GM06990 (cell line): ENCODE measurements at regions not wholly inside any gene's neighbourhood (a gene's known extent, or its start where the extent isn't known, plus 50 kb on each side); places are given as distances from the start of the nearest gene placed in this dataset.

Experiments
- DNase-seq: peaks from one replicate; pipeline ENCODE4 v3.0.0-alpha.2; 2011; ENCODE audit not compliant: insufficient read length; ENCODE audit errors: extremely low read depth
- H3K27me3 ChIP-seq: replicated peaks from 2 replicates; pipeline ENCODE4 v1.6.0; 2011; ENCODE audit warnings: low read length; ENCODE audit not compliant: control insufficient read depth, insufficient read depth
- H3K36me3 ChIP-seq: 2 replicates; pipeline ENCODE4 v1.5.1; 2011; ENCODE audit warnings: low read length; ENCODE audit not compliant: control insufficient read depth, insufficient read depth
- H3K4me3 ChIP-seq: replicated peaks from 2 replicates; pipeline ENCODE4 v1.5.1; 2011; ENCODE audit warnings: low read depth, mild to moderate bottlenecking, control low read depth, low read length
- TF ChIP-seq, protein P1 (sequence below): IDR thresholded peaks from 2 replicates; pipeline ENCODE4 v1.5.1; 2011; ENCODE audit warnings: low read length, control low read depth, mild to moderate bottlenecking, inconsistent platforms; ENCODE audit not compliant: insufficient read depth, poor library complexity, severe bottlenecking

DNA sequence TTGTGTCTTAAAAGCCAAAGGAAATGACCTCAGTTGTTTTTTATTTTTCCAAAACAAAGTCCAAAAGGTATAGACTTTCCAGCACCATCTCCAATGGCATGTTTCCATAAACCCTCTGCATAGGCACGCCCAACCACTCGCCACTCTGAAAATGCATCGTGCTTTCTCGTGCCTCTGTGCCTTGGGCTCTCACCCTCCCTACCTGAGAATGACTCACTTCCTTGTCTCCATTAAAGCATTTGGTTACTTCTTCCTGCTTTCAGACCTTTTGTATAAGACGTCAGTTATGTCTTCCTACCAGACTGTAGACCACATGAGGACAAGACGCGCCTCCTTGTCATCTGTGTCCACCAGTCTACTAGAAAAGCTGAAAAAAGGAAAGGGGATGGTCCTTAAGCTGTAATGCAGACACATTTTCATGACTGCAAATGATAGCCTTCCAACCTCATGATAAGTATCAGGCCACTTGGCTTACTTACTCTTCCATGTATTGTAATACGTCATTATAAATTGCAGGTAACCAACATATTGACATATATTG is 61.2 kb upstream of the CDYL start:
- TF ChIP-seq, protein P1, sequence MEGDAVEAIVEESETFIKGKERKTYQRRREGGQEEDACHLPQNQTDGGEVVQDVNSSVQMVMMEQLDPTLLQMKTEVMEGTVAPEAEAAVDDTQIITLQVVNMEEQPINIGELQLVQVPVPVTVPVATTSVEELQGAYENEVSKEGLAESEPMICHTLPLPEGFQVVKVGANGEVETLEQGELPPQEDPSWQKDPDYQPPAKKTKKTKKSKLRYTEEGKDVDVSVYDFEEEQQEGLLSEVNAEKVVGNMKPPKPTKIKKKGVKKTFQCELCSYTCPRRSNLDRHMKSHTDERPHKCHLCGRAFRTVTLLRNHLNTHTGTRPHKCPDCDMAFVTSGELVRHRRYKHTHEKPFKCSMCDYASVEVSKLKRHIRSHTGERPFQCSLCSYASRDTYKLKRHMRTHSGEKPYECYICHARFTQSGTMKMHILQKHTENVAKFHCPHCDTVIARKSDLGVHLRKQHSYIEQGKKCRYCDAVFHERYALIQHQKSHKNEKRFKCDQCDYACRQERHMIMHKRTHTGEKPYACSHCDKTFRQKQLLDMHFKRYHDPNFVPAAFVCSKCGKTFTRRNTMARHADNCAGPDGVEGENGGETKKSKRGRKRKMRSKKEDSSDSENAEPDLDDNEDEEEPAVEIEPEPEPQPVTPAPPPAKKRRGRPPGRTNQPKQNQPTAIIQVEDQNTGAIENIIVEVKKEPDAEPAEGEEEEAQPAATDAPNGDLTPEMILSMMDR: no peak
- Histone ChIP-seq H3K27me3 (no peaks in the 10 kb centered on the region), H3K4me3 (no peak overlapping the region), H3K36me3 (no peaks in the 10 kb centered on the region)
- no peak for DNase-seq

- H3K4me3 ChIP-seq: no peak overlapping the region
- TF ChIP-seq, protein P1: no peak
- no peaks in the 10 kb centered on the region for H3K27me3 ChIP-seq
- no peaks in the 10 kb centered on the region for H3K36me3 ChIP-seq
- no peak for DNase-seq
Observed at GRCh38 chr6:4712291-4712690, 63.9 kb upstream of the CDYL start.

GRCh38 chr6:4707011-4707410 is 69.2 kb upstream of the CDYL start:
- Histone ChIP-seq H3K4me3 (no peak overlapping the region), H3K27me3 (no peaks in the 10 kb centered on the region), H3K36me3 (no peaks in the 10 kb centered on the region)
- no peak for DNase-seq
- TF ChIP-seq, protein P1: no peak

- TF ChIP-seq, protein P1: no peak
- no peaks in the 10 kb centered on the region for H3K27me3 ChIP-seq
- no peak for DNase-seq
- H3K36me3 ChIP-seq: no peaks in the 10 kb centered on the region
- H3K4me3 ChIP-seq: no peak overlapping the region
Observed at GRCh38 chr6:4705809-4706208, 70.4 kb upstream of the CDYL start.

DNA sequence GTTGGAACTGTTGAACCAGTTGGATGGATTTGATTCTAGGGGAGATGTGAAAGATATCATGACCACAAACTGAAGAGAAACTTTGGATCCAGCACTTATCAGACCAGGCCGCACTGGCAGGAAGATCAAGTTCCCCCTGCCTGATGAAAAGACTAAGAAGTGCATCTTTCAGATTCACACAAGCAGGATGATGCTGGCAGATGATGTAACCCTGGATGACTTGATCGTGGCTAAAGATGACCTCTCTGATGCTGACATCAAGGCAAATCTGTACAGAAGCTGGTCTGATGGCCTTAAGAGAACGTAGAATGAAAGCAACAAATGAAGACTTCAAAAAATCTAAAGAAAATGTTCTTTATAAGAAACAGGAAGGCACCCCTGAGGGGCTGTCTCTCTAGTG is 72.8 kb upstream of the CDYL start:
- Histone ChIP-seq H3K27me3 (no peaks in the 10 kb centered on the region), H3K4me3 (no peak overlapping the region), H3K36me3 (no peaks in the 10 kb centered on the region)
- DNase-seq: no peak
- TF ChIP-seq, protein P1: no peak
